ENCODE measurements at regions not wholly inside any gene's neighbourhood (a gene's known extent, or its start where the extent isn't known, plus 50 kb on each side); places are given as distances from the start of the nearest gene placed in this dataset.

DNA sequence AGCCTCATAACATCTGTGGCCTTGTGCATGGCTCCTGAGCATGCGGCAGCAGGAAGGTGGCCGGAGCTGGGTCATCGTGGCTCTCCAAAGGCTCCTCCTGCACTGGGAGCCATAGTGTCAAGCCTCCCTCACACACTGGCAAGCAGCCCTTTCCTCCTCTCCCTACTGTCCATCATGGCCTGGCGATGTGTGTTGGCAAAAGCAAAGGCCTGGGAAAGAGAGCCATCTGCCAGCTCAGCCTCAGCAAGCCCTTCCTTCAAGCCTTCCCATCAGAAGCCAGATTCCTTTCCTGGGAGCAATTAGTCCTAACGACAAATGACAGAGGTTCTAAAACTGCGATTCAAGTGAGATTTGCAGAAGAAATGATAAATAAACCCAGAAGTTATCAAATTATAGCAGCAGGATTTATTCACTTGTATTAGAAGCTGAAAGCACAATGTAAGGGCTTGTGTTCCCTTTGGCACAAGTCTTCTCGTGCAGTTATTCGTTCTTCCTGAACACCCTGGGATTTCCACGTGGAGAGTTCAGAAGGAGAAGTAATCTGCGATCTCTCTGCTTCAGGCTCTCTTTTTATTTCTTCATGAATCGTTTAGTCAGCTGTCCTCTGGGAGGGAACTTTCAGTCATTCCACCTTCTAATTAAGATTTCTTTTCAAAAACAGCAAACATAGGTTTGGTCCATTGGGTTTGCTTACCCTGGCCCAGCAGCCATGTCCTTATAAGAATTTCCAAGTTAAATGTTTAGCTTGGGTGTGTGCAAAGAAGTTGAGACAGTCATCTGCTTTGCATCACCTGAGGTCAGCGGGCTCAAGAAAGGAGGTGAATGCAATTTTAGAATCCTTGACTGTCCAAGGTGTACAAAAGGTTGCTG, 110.3 kb upstream of the TMC3 start:
- TF ChIP-seq ZNF396 (CRISPR knock-in tag; IDR thresholded peaks at IDR 0.05; ENCODE audit: borderline replicate concordance) (no peak), IRF2 (CRISPR knock-in tag; IDR thresholded peaks at IDR 0.05; ENCODE audit: borderline replicate concordance, low read depth) (no peak), RELA (CRISPR knock-in tag; IDR thresholded peaks at IDR 0.05; ENCODE audit: borderline replicate concordance) (no peak), JAZF1 (CRISPR knock-in tag; IDR thresholded peaks at IDR 0.05) (no peak), ETV6 (CRISPR knock-in tag; IDR thresholded peaks at IDR 0.05) (no peak), ZNF121 (CRISPR knock-in tag; IDR thresholded peaks at IDR 0.05) (no peak), NFE2L1 (CRISPR knock-in tag; IDR thresholded peaks at IDR 0.05) (no peak), NR1H2 (CRISPR knock-in tag; IDR thresholded peaks at IDR 0.05) (no peak), FOXP1 (CRISPR knock-in tag; IDR thresholded peaks at IDR 0.05; ENCODE audit: borderline replicate concordance) (no peak), ZNF232 (CRISPR knock-in tag; IDR thresholded peaks at IDR 0.05) (no peak), ZBTB21 (CRISPR knock-in tag; IDR thresholded peaks at IDR 0.05; ENCODE audit: borderline replicate concordance) (no peak), CREM (CRISPR knock-in tag; IDR thresholded peaks at IDR 0.05) (no peak), JUN (CRISPR knock-in tag; IDR thresholded peaks at IDR 0.05) (no peak), RORB (CRISPR knock-in tag; IDR thresholded peaks at IDR 0.05) (no peak)
- TF ChIP-seq, protein P1, sequence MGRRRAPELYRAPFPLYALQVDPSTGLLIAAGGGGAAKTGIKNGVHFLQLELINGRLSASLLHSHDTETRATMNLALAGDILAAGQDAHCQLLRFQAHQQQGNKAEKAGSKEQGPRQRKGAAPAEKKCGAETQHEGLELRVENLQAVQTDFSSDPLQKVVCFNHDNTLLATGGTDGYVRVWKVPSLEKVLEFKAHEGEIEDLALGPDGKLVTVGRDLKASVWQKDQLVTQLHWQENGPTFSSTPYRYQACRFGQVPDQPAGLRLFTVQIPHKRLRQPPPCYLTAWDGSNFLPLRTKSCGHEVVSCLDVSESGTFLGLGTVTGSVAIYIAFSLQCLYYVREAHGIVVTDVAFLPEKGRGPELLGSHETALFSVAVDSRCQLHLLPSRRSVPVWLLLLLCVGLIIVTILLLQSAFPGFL (CRISPR knock-in tag; IDR thresholded peaks at IDR 0.05; ENCODE audit: borderline replicate concordance): no peak
- TF ChIP-seq, protein P2, sequence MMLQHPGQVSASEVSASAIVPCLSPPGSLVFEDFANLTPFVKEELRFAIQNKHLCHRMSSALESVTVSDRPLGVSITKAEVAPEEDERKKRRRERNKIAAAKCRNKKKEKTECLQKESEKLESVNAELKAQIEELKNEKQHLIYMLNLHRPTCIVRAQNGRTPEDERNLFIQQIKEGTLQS (CRISPR knock-in tag; conservative IDR thresholded peaks at IDR 0.05): no peak
- TF ChIP-seq, protein P3, sequence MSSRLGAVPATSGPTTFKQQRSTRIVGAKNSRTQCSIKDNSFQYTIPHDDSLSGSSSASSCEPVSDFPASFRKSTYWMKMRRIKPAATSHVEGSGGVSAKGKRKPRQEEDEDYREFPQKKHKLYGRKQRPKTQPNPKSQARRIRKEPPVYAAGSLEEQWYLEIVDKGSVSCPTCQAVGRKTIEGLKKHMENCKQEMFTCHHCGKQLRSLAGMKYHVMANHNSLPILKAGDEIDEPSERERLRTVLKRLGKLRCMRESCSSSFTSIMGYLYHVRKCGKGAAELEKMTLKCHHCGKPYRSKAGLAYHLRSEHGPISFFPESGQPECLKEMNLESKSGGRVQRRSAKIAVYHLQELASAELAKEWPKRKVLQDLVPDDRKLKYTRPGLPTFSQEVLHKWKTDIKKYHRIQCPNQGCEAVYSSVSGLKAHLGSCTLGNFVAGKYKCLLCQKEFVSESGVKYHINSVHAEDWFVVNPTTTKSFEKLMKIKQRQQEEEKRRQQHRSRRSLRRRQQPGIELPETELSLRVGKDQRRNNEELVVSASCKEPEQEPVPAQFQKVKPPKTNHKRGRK (CRISPR knock-in tag; IDR thresholded peaks at IDR 0.05; ENCODE audit: borderline replicate concordance): no peak
- TF ChIP-seq, protein P4, sequence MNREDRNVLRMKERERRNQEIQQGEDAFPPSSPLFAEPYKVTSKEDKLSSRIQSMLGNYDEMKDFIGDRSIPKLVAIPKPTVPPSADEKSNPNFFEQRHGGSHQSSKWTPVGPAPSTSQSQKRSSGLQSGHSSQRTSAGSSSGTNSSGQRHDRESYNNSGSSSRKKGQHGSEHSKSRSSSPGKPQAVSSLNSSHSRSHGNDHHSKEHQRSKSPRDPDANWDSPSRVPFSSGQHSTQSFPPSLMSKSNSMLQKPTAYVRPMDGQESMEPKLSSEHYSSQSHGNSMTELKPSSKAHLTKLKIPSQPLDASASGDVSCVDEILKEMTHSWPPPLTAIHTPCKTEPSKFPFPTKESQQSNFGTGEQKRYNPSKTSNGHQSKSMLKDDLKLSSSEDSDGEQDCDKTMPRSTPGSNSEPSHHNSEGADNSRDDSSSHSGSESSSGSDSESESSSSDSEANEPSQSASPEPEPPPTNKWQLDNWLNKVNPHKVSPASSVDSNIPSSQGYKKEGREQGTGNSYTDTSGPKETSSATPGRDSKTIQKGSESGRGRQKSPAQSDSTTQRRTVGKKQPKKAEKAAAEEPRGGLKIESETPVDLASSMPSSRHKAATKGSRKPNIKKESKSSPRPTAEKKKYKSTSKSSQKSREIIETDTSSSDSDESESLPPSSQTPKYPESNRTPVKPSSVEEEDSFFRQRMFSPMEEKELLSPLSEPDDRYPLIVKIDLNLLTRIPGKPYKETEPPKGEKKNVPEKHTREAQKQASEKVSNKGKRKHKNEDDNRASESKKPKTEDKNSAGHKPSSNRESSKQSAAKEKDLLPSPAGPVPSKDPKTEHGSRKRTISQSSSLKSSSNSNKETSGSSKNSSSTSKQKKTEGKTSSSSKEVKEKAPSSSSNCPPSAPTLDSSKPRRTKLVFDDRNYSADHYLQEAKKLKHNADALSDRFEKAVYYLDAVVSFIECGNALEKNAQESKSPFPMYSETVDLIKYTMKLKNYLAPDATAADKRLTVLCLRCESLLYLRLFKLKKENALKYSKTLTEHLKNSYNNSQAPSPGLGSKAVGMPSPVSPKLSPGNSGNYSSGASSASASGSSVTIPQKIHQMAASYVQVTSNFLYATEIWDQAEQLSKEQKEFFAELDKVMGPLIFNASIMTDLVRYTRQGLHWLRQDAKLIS (CRISPR knock-in tag; IDR thresholded peaks at IDR 0.05; ENCODE audit: borderline replicate concordance): no peak
- TF ChIP-seq, protein P5, sequence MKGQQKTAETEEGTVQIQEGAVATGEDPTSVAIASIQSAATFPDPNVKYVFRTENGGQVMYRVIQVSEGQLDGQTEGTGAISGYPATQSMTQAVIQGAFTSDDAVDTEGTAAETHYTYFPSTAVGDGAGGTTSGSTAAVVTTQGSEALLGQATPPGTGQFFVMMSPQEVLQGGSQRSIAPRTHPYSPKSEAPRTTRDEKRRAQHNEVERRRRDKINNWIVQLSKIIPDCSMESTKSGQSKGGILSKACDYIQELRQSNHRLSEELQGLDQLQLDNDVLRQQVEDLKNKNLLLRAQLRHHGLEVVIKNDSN (CRISPR knock-in tag; IDR thresholded peaks at IDR 0.05): no peak
- Mint-ChIP-seq H3K27me3 (ENCODE audit: low read depth) (no peaks in the 10 kb centered on the region), H3K36me3 (no peaks in the 10 kb centered on the region), H3K4me3 (no peak overlapping the region), H3K9me3 (no peaks in the 10 kb centered on the region), H3K4me1 (peaks cover 10% of the 10 kb centered on the region), H3K27ac (no peak overlapping the region)
- ATAC-seq: no peak
- POLR2A ChIA-PET: no interaction called here
- no peak for DNase-seq (ENCODE audit: low spot score)
- CTCF ChIA-PET: interaction anchor here (1.1 kb wide), 1 partner anchor 168 kb away, joined by 3 read pairs; no protein-coding TSS in a partner anchor
